ENCODE measurements at regions not wholly inside any gene's neighbourhood (a gene's known extent, or its start where the extent isn't known, plus 50 kb on each side); places are given as distances from the start of the nearest gene placed in this dataset.

GRCh38 chr16:80887062-80887461 is 82.7 kb upstream of the CDYL2 start:
- TF ChIP-seq EZH2 (IDR thresholded peaks at IDR 0.05; ENCODE audit: borderline replicate concordance, low read depth, low read length, poor library complexity, severe bottlenecking) (no peak), CTCF (conservative IDR thresholded peaks at IDR 0.05; ENCODE audit: low read depth, low read length) (no peak)

Data from A673 (cell line).